ENCODE measurements at regions not wholly inside any gene's neighbourhood (a gene's known extent, or its start where the extent isn't known, plus 50 kb on each side); places are given as distances from the start of the nearest gene placed in this dataset.

- TF ChIP-seq FEZF1 (tag by site-specific recombination; IDR thresholded peaks at IDR 0.05) (no peak), ZNF324 (tag by site-specific recombination; IDR thresholded peaks at IDR 0.05) (no peak), ZNF830 (tag by site-specific recombination; IDR thresholded peaks at IDR 0.05; ENCODE audit: low read depth) (no peak), ZNF677 (tag by site-specific recombination; IDR thresholded peaks at IDR 0.05) (no peak), MEIS1 (CRISPR knock-in tag; IDR thresholded peaks at IDR 0.05; ENCODE audit: borderline replicate concordance) (no peak), ZSCAN16 (tag by site-specific recombination; IDR thresholded peaks at IDR 0.05) (no peak), ZNF843 (tag by site-specific recombination; IDR thresholded peaks at IDR 0.05) (no peak), EGR2 (tag by site-specific recombination; IDR thresholded peaks at IDR 0.05; ENCODE audit: low read depth) (peak; percentile 61), ZNF366 (tag by site-specific recombination; conservative IDR thresholded peaks at IDR 0.05) (no peak)
- TF ChIP-seq, protein P1, sequence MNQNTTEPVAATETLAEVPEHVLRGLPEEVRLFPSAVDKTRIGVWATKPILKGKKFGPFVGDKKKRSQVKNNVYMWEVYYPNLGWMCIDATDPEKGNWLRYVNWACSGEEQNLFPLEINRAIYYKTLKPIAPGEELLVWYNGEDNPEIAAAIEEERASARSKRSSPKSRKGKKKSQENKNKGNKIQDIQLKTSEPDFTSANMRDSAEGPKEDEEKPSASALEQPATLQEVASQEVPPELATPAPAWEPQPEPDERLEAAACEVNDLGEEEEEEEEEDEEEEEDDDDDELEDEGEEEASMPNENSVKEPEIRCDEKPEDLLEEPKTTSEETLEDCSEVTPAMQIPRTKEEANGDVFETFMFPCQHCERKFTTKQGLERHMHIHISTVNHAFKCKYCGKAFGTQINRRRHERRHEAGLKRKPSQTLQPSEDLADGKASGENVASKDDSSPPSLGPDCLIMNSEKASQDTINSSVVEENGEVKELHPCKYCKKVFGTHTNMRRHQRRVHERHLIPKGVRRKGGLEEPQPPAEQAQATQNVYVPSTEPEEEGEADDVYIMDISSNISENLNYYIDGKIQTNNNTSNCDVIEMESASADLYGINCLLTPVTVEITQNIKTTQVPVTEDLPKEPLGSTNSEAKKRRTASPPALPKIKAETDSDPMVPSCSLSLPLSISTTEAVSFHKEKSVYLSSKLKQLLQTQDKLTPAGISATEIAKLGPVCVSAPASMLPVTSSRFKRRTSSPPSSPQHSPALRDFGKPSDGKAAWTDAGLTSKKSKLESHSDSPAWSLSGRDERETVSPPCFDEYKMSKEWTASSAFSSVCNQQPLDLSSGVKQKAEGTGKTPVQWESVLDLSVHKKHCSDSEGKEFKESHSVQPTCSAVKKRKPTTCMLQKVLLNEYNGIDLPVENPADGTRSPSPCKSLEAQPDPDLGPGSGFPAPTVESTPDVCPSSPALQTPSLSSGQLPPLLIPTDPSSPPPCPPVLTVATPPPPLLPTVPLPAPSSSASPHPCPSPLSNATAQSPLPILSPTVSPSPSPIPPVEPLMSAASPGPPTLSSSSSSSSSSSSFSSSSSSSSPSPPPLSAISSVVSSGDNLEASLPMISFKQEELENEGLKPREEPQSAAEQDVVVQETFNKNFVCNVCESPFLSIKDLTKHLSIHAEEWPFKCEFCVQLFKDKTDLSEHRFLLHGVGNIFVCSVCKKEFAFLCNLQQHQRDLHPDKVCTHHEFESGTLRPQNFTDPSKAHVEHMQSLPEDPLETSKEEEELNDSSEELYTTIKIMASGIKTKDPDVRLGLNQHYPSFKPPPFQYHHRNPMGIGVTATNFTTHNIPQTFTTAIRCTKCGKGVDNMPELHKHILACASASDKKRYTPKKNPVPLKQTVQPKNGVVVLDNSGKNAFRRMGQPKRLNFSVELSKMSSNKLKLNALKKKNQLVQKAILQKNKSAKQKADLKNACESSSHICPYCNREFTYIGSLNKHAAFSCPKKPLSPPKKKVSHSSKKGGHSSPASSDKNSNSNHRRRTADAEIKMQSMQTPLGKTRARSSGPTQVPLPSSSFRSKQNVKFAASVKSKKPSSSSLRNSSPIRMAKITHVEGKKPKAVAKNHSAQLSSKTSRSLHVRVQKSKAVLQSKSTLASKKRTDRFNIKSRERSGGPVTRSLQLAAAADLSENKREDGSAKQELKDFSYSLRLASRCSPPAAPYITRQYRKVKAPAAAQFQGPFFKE (tag by site-specific recombination; IDR thresholded peaks at IDR 0.05; ENCODE audit: borderline replicate concordance): no peak
These were observed 193.8 kb upstream of the LHX5 start (continued) for GRCh38 chr12:113665457-113665856.

DNA sequence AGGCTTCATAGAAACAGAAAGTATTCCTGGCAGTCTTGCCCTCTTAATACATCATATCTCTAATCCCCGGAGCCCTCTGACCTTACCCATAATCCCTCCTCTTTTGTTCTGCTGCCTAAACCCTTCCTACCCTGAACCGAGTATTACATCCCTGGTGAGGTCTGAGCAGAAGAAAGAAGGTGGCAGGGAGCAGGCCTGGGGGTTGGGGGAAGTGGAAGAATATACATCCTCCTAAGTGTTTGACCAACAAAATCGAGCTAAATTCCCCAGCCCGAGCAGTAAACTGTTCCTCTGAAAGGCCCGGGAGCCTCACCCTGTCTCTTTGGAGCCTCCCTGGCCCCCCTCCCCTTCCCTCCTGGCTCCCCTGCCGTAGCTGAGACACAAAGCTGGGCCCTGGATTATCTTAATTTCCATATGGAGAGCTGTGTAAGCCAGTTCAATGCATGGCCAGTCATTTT lies 192.6 kb upstream of the LHX5 start:
- no peaks in the 10 kb centered on the region for H3K4me1 ChIP-seq (ENCODE audit: control insufficient read depth, insufficient read depth, low read length)
- H3K4me3 ChIP-seq (ENCODE audit: low read depth, low read length): no peak overlapping the region
- ChIA-PET POLR2A (no interaction called here), CTCF (interaction anchor here (0.6 kb wide), 1 partner anchor 44 kb away, joined by 3 read pairs; no protein-coding TSS in a partner anchor)
- H3K36me3 ChIP-seq (ENCODE audit: control insufficient read depth in 2 of 2, insufficient read depth in 1 of 2, low read length in 2 of 2): no peaks in the 10 kb centered on the region
- no peaks in the 10 kb centered on the region for H3K9me3 ChIP-seq (ENCODE audit: control insufficient read depth, insufficient read depth, low read depth, low read length)
- H3K27ac ChIP-seq (ENCODE audit: extremely low read depth, low read depth, low read length): no peak overlapping the region
- TF ChIP-seq ZNF146 (tag by site-specific recombination; IDR thresholded peaks at IDR 0.05): no peak
- no peak for TF ChIP-seq ZNF555 (tag by site-specific recombination; conservative IDR thresholded peaks at IDR 0.05)
- TF ChIP-seq ZNF837 (tag by site-specific recombination; IDR thresholded peaks at IDR 0.05): no peak
- no peak for TF ChIP-seq ZSCAN16 (tag by site-specific recombination; IDR thresholded peaks at IDR 0.05)

GRCh38 chr12:113663396-113663795 lies 191.7 kb upstream of the LHX5 start:
- TF ChIP-seq, protein P2, sequence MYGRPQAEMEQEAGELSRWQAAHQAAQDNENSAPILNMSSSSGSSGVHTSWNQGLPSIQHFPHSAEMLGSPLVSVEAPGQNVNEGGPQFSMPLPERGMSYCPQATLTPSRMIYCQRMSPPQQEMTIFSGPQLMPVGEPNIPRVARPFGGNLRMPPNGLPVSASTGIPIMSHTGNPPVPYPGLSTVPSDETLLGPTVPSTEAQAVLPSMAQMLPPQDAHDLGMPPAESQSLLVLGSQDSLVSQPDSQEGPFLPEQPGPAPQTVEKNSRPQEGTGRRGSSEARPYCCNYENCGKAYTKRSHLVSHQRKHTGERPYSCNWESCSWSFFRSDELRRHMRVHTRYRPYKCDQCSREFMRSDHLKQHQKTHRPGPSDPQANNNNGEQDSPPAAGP (tag by site-specific recombination; IDR thresholded peaks at IDR 0.05): no peak
- TF ChIP-seq SP3 (tag by site-specific recombination; IDR thresholded peaks at IDR 0.05) (no peak), ZBTB7A (tag by site-specific recombination; IDR thresholded peaks at IDR 0.05; ENCODE audit: low read depth) (no peak)
- TF ChIP-seq, protein P3, sequence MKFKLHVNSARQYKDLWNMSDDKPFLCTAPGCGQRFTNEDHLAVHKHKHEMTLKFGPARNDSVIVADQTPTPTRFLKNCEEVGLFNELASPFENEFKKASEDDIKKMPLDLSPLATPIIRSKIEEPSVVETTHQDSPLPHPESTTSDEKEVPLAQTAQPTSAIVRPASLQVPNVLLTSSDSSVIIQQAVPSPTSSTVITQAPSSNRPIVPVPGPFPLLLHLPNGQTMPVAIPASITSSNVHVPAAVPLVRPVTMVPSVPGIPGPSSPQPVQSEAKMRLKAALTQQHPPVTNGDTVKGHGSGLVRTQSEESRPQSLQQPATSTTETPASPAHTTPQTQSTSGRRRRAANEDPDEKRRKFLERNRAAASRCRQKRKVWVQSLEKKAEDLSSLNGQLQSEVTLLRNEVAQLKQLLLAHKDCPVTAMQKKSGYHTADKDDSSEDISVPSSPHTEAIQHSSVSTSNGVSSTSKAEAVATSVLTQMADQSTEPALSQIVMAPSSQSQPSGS (tag by site-specific recombination; IDR thresholded peaks at IDR 0.05; ENCODE audit: low read depth): no peak
- Histone ChIP-seq H3K9me3 (ENCODE audit: control insufficient read depth, insufficient read depth, low read depth, low read length) (no peaks in the 10 kb centered on the region), H3K27ac (ENCODE audit: extremely low read depth, low read depth, low read length) (no peak overlapping the region), H3K4me3 (ENCODE audit: low read depth, low read length) (no peak overlapping the region), H3K4me1 (ENCODE audit: control insufficient read depth, insufficient read depth, low read length) (no peaks in the 10 kb centered on the region), H3K36me3 (ENCODE audit: control insufficient read depth in 2 of 2, insufficient read depth in 1 of 2, low read length in 2 of 2) (no peaks in the 10 kb centered on the region)
- ChIA-PET POLR2A (no interaction called here), CTCF (no interaction called here)

Measured in HEK293 (cell line).